PC-3 (cell line): ENCODE measurements at regions not wholly inside any gene's neighbourhood (a gene's known extent, or its start where the extent isn't known, plus 50 kb on each side); places are given as distances from the start of the nearest gene placed in this dataset.

ENCODE experiments used
- ATAC-seq: fragments of 200-7000 bp; cut with Tn5 transposase; 2 replicates; pipeline ENCODE4 v1.9.1; 2020; ENCODE audit warnings: mild to moderate bottlenecking, moderate library complexity
- BruUV-seq: library from RNA; stranded (reverse); fragments of 400-500 nt; replicated peaks from 2 replicates; lab custom pipeline; 2021; lab: Mats Ljungman, UMichigan
- CTCF ChIA-PET: fragments of 300-600 bp; sonication (Branson Sonifier 250); formaldehyde crosslinking; loops from one replicate; lab custom pipeline; 2022; ENCODE audit warnings: antibody characterized with exemption; lab: Charles Lee
- POLR2A ChIA-PET: fragments of 300-600 bp; sonication (Branson Sonifier 250); formaldehyde crosslinking; loops from one replicate; lab custom pipeline; 2022; ENCODE audit warnings: antibody characterized with exemption; ENCODE audit not compliant: unreplicated experiment; lab: Charles Lee
- DNase-seq: peaks from one replicate; pipeline ENCODE4 v3.0.0-alpha.2; 2015
- H2AFZ ChIP-seq: fragments of 300-600 bp; sonication (generic); 2 replicates; pipeline ENCODE4 v1.6.0; 2016; ENCODE audit warnings: antibody characterized with exemption, low read length
- H3F3A ChIP-seq: fragments of 300-600 bp; sonication (generic); one replicate; pipeline ENCODE4 v1.6.0; 2017; ENCODE audit warnings: antibody characterized with exemption, low read length, control low read depth, mild to moderate bottlenecking; ENCODE audit not compliant: unreplicated experiment
- H3K27ac ChIP-seq: fragments of 300-600 bp; sonication (generic); 2 replicates; pipeline ENCODE4 v1.5.1; 2016; ENCODE audit warnings: mild to moderate bottlenecking, low read length
- H3K27me3 ChIP-seq: fragments of 300-600 bp; sonication (generic); 2 replicates; pipeline ENCODE4 v1.6.1; 2016; ENCODE audit warnings: low read length, mixed read lengths
- H3K36me3 ChIP-seq: fragments of 300-600 bp; sonication (generic); 2 replicates; pipeline ENCODE4 v1.6.1; 2016; ENCODE audit warnings: low read depth, mixed run types, low read length, mixed read lengths
- H3K4me1 ChIP-seq: fragments of 300-600 bp; sonication (generic); 2 replicates; pipeline ENCODE4 v1.5.1; 2016; ENCODE audit warnings: low read length; ENCODE audit not compliant: insufficient read depth
- H3K4me2 ChIP-seq: fragments of 300-600 bp; sonication (generic); 2 replicates; pipeline ENCODE4 v1.6.0; 2016; ENCODE audit warnings: low read length
- H3K4me3 ChIP-seq: fragments of 300-600 bp; sonication (generic); 2 replicates; pipeline ENCODE4 v1.5.1; 2016; ENCODE audit warnings: mild to moderate bottlenecking, low read length, mixed read lengths
- H3K79me2 ChIP-seq: fragments of 300-600 bp; sonication (generic); 2 replicates; pipeline ENCODE4 v1.6.1; 2017; ENCODE audit warnings: low read length, mixed read lengths
- H3K9ac ChIP-seq: fragments of 300-600 bp; sonication (generic); 2 replicates; pipeline ENCODE4 v1.6.0; 2016; ENCODE audit warnings: mild to moderate bottlenecking, low read length
- H3K9me2 ChIP-seq: fragments of 300-600 bp; sonication (generic); replicated peaks from 2 replicates; pipeline ENCODE4 v1.6.1; 2016; ENCODE audit warnings: mixed run types, low read length, mixed read lengths
- H3K9me3 ChIP-seq: fragments of 300-600 bp; sonication (generic); 2 replicates; pipeline ENCODE4 v1.6.1; 2016; ENCODE audit warnings: low read length, mixed read lengths
- H4K20me1 ChIP-seq: fragments of 300-600 bp; sonication (generic); 2 replicates; pipeline ENCODE4 v1.6.1; 2016; ENCODE audit warnings: low read length, mixed read lengths
- CTCF ChIP-seq: fragments of 300-600 bp; sonication (generic); conservative IDR thresholded peaks from 2 replicates; pipeline ENCODE4 v1.5.1; 2017; ENCODE audit warnings: antibody characterized with exemption, low read depth, mild to moderate bottlenecking, low read length
- EZH2 ChIP-seq: fragments of 300-600 bp; sonication (generic); IDR thresholded peaks from one replicate; pipeline ENCODE4 v1.6.1; 2017; ENCODE audit warnings: antibody characterized with exemption, mild to moderate bottlenecking, low read length; ENCODE audit not compliant: unreplicated experiment
- EZH2phosphoT487 ChIP-seq: fragments of 300-600 bp; sonication (generic); IDR thresholded peaks from 2 replicates; pipeline ENCODE4 v1.6.1; 2018; ENCODE audit warnings: mild to moderate bottlenecking, antibody characterized with exemption, low read length, borderline replicate concordance
- intact Hi-C: fragments of 100-400 bp; cut with micrococcal nuclease; formaldehyde crosslinking; loops from 2 replicates; pipeline ENCODE4 v1.9.0; 2023

- H3K27me3 ChIP-seq: no peaks in the 10 kb centered on the region
- H3K9me3 ChIP-seq: no peaks in the 10 kb centered on the region
- intact Hi-C loops: no loop called here
- H3K4me3 ChIP-seq: no peak overlapping the region
- no peak overlapping the region for H3K4me2 ChIP-seq
- H3K27ac ChIP-seq: no peak overlapping the region
- H3K79me2 ChIP-seq: no peaks in the 10 kb centered on the region
- no peak overlapping the region for H3K9ac ChIP-seq
- no peaks in the 10 kb centered on the region for H3K36me3 ChIP-seq
- H4K20me1 ChIP-seq: no peaks in the 10 kb centered on the region
- TF ChIP-seq CTCF: no peak
- TF ChIP-seq EZH2phosphoT487: no peak
- TF ChIP-seq EZH2: no peak
- ATAC-seq (no peak), DNase-seq (no peak)
- BruUV-seq: no TSS peak
- no peaks in the 10 kb centered on the region for H3K4me1 ChIP-seq
- H3K9me2 ChIP-seq: no peaks in the 10 kb centered on the region
- no peaks in the 10 kb centered on the region for H3F3A ChIP-seq
- CTCF ChIA-PET: no interaction called here
- POLR2A ChIA-PET: interaction anchor here (0.7 kb wide), 1 partner anchor 328 kb away, joined by 3 read pairs; no protein-coding TSS in a partner anchor
- H2AFZ ChIP-seq: no peak overlapping the region
Measured at GRCh38 chr4:20181926-20182325, 69.8 kb upstream of the SLIT2 start.

DNA sequence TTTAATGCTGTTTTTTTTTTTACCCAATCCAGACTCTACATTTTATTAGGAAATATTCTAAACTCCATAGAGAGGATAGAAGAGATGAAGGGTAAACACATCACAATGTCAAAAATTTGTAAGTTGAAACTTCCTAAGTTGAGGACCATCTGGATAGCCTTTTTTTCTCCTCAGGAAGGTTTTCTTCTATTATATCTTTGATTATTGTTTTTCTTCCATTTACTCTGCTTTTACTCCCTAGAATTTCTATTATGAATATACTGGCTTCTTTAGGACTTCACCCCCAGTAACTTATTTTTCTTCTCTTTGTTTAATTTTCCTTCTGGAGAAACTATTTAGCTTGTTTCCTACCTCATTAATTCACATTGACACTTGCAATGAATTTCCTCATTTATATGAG, 71.2 kb upstream of the SLIT2 start:
- Histone ChIP-seq H3K27me3 (no peaks in the 10 kb centered on the region), H3K4me2 (no peak overlapping the region), H3K36me3 (no peaks in the 10 kb centered on the region), H3K79me2 (no peaks in the 10 kb centered on the region), H3K4me1 (no peaks in the 10 kb centered on the region), H4K20me1 (no peaks in the 10 kb centered on the region), H3K9ac (no peak overlapping the region), H3F3A (no peaks in the 10 kb centered on the region), H3K9me2 (no peaks in the 10 kb centered on the region), H3K27ac (no peak overlapping the region), H3K4me3 (no peak overlapping the region), H3K9me3 (no peaks in the 10 kb centered on the region), H2AFZ (no peak overlapping the region)
- ATAC-seq (no peak), DNase-seq (no peak)
- ChIA-PET POLR2A (no interaction called here), CTCF (no interaction called here)
- no TSS peak for BruUV-seq
- intact Hi-C loops: no loop called here
- TF ChIP-seq CTCF (no peak), EZH2 (no peak), EZH2phosphoT487 (no peak)

DNA sequence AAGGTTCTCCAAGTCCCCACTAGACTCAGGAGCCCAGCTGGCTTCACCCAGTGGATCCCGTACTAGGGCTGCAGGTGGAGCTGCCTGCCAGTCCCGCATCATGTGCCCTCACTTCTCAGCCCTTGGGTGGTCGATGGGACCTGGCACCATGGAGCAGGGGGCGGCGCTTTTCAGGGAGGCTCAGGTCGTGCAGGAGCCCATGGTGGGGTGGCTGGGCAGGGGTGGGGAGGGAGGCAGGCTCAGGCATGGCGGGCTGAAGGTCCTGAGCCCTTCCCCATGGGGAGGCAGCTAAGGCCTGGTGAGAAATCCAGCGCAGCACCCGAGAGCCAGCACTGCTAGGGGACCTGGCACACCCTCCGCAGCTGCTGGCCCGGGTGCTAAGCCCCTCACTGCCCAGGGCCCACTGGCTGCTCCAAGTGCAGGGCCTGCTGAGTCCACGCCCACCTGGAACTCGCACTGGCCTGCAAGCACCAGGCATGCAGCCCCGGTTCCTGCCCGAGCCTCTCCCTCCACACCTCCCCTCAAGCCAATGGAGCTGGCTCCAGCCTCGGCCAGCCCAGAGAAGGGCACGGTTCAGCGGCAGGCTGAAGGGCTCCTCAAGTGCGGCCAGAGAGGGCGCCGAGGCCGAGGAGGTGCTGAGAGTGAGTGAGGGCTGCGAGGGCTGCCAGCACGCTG, 72.7 kb upstream of the SLIT2 start:
- POLR2A ChIA-PET: no interaction called here

More for the DNA sequence above, 72.7 kb upstream of the SLIT2 start:
- Histone ChIP-seq H3K36me3 (no peaks in the 10 kb centered on the region), H2AFZ (no peak overlapping the region), H3K27me3 (no peaks in the 10 kb centered on the region), H3K4me2 (no peak overlapping the region), H3K79me2 (no peaks in the 10 kb centered on the region), H3K9me3 (no peaks in the 10 kb centered on the region), H3K9me2 (no peaks in the 10 kb centered on the region), H3K4me1 (no peaks in the 10 kb centered on the region), H3F3A (no peaks in the 10 kb centered on the region), H3K4me3 (no peak overlapping the region), H3K27ac (no peak overlapping the region), H3K9ac (no peak overlapping the region), H4K20me1 (no peaks in the 10 kb centered on the region)
- TF ChIP-seq EZH2phosphoT487: no peak
- no peak for TF ChIP-seq CTCF
- TF ChIP-seq EZH2: no peak
- DNase-seq: no peak
- ATAC-seq: no peak
- BruUV-seq: no TSS peak
- CTCF ChIA-PET: no interaction called here
- intact Hi-C loops: no loop called here
